Stimulated activated CD4-positive, alpha-beta T cell treated with anti-CD3 and anti-CD28 coated beads, Interleukin-15, amount 100 ng/mL, for 1 hour (primary cell): ENCODE measurements at regions not wholly inside any gene's neighbourhood (a gene's known extent, or its start where the extent isn't known, plus 50 kb on each side); places are given as distances from the start of the nearest gene placed in this dataset.
"Not testable (repeated sequence)": the region's sequence is repeated elsewhere in the genome, so short reads cannot be mapped to it uniquely, and the experiment has no call there.

Experiments used
- DNase-seq, 2 donors: peaks; one replicate each; pipeline ENCODE4 v3.0.0-alpha.2; 2020; ENCODE audit warnings: low read depth in 1 of 2, low spot score in 1 of 2

DNA sequence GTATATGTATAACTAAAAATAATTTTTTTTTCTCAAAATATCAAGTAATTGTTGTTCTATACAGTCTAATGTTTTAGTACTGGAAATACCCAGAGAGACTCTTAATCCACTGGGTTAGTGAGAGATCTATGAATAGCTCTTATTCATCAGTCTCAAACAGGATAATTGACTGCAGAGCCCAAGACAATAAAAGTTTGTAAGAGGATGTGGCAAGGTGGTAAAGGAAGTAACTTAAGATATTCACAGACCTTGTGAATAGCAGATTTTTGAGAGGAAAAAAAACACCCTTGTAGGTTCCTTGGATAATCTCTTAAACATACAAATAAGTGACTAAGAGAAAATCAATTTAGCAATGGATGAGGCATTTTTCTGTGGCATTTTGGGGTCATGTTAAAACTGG lies 210.9 kb upstream of the FAM241A start:
- DNase-seq: no peak

- no peak for DNase-seq
Measured at GRCh38 chr4:111937368-111937767, 207.9 kb upstream of the FAM241A start.

- DNase-seq: no peak
Measured at GRCh38 chr4:111941957-111942356, 203.3 kb upstream of the FAM241A start.

DNA sequence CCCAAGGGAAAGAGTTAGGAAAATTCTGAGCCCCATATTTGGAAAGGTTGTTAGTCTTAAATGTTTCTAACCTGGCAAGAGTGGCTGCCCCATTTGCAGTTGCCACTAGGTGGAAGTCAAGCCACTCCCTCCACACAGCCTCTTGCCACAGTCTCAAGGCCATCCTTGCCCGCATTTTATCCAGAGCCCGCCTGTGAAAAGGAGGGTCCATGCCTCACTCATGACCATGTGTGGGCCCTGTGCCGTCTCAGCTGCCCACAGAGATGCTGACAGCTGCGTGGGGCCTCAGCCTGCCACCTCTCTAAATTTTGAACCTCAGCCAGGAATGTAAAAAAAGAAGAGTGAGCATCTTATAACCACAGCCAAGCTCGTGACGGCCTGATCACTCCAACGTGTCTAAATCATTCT lies 201.5 kb upstream of the FAM241A start:
- no peak for DNase-seq

- no peak for DNase-seq
Measured at GRCh38 chr4:111945014-111945413, 200.2 kb upstream of the FAM241A start.

DNA sequence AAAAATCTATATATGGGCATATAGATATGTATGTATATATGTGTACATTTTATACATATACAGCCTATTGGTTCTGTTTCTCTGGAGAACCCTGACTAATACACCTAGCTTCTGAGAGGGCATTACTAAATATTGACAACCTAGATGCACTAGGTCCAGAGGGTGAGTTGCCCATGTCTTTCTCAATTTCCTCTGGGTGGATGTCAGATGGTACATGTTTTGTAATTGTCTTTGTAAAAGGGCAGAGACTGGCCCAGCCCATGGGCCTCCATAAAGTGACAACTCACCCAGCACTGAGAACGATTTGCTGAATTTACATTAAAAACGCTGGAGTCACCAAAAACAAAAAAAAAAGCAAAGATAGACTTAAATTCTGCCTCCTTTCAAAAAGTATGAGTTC lies 198.5 kb upstream of the FAM241A start:
- no peak for DNase-seq

DNA sequence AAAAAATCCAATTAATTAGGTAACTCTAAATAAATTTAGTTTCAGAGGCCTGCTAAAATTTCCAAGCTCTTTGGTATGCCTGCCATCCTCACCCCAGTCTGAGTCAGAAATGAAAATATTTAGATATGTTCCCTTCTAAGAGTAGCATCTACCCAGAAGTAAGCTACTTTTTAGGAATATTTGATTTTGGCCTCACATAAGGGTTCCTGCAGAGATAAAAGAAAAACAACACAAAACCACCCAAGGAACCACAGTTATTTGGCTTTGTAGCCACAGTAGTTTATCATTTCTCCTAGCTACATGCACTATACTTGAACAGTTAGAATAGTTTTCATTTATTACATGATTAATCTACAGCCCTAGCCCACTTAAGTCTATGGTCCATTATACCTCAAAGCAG lies 192.6 kb upstream of the FAM241A start:
- no peak for DNase-seq

- no peak for DNase-seq
Measured at GRCh38 chr4:111954550-111954949, 190.7 kb upstream of the FAM241A start.

DNA sequence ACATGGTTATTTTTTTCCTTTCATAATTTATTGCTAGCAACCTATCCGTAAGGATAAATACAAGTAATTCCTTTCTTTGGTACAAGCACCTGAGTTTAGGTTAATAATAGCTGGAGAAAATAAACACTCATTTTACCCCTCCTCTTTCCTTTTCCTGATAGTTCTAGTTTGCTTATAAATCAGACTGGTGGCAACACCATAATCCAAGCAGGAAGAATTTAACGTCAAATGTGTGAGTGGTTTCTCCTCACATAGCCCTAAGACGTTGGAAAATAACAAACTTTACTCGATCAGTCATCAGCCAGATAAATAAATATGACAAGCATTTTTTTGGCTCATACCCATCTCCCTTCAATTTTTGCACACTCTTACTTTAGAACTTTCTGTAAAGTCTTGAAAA lies 190.3 kb upstream of the FAM241A start:
- no peak for DNase-seq

DNA sequence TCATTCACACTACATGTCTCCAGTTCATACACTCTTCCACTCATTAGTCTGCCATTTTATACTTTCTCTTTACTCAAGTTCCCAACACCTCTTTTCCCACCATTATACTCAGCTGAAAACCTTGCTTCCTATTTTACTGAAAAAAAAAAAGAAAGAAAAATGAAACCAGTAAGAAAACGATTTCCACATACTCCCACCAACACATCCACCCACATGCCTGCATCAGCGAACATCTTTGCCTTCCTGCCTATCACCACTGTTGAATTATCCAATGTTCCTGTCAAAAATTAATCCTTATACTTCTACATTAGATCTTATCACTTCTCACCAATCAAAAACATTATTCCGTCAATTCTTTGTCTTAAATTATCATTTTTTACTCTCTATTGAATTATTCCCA lies 188.1 kb upstream of the FAM241A start:
- no peak for DNase-seq

GRCh38 chr4:111957997-111958396 lies 187.3 kb upstream of the FAM241A start:
- no peak for DNase-seq

GRCh38 chr4:111959222-111959621 lies 186.0 kb upstream of the FAM241A start:
- no peak for DNase-seq

DNA sequence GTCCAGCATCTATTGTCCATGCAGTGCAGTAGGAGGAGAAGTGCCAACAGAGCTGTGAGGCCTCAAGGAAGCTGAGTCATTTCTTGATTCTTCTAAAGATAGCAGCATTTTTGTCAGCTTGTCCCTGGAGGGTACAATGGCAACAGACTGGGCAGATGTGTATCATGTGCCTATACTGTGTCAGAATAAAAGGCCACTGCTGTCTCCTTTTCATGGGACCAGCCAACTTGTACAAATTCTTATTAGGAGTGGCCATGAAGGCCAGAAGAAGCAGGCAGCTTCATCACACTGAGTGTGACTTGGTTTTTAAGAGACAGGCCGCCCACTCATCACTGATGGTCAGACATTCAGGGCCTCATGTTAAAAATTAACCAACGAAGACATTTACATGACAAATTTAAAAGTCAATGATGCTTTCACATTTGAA lies 185.0 kb upstream of the FAM241A start:
- DNase-seq: no peak

- DNase-seq: not testable (repeated sequence)
Measured at GRCh38 chr4:111961026-111961425, 184.2 kb upstream of the FAM241A start.

- DNase-seq: no peak
Measured at GRCh38 chr4:111961809-111962208, 183.4 kb upstream of the FAM241A start.

- no peak for DNase-seq
Measured at GRCh38 chr4:111963158-111963700, 182.0 kb upstream of the FAM241A start.

- no peak for DNase-seq
Measured at GRCh38 chr4:111977419-111977965, 167.8 kb upstream of the FAM241A start.

DNA sequence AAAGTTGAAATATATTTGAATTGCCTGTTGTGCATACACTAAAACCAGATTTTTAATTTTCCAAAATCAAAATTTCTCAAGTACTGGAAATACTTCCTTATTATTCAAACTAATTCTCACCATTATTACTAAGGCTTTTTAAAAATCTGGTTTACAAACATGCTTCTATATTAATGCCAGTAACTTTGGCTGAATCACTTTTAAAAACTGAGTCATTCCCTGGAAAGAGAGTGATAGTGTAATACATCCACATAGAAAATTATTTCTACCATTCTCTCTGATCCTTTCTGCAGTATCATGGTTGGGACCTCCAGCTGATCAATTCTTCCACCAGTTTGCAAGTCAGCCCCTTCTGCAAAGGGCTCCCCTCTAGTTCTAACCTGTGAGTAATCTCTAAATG lies 165.3 kb upstream of the FAM241A start:
- DNase-seq: no peak

GRCh38 chr4:111982089-111982488 lies 163.2 kb upstream of the FAM241A start:
- DNase-seq: no peak

- no peak for DNase-seq
Measured at GRCh38 chr4:111984169-111984819, 161.0 kb upstream of the FAM241A start.

GRCh38 chr4:111985426-111985825 lies 159.8 kb upstream of the FAM241A start:
- DNase-seq: no peak

GRCh38 chr4:111986095-111986494 lies 159.2 kb upstream of the FAM241A start:
- no peak for DNase-seq

DNA sequence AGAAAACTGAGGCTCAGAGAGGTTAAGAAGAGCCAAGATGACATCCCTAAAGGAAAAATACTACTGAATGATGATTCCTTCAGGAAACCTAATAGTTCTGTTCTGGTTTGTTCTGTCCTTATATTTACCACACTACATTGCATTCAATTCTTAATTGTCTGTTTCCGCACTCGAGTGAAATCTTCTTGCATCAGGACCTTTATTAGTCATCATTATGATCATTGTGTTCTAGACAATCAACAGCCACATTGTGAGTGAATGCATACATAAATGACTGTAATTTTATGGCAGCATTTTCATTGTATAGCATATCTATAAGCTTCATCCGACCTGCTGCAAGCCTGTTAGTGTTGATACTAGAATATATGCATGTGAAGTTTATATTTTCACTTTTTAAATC lies 156.7 kb upstream of the FAM241A start:
- no peak for DNase-seq
